MM.1S (cell line): ENCODE measurements at regions not wholly inside any gene's neighbourhood (a gene's known extent, or its start where the extent isn't known, plus 50 kb on each side); places are given as distances from the start of the nearest gene placed in this dataset.

Source experiments
- DNase-seq: peaks from one replicate; pipeline ENCODE4 v3.0.0-alpha.2; 2015
- H2AFZ ChIP-seq: fragments of 300-600 bp; sonication (generic); 2 replicates; pipeline ENCODE4 v1.6.0; 2016; ENCODE audit warnings: antibody characterized with exemption, low read length
- H3F3A ChIP-seq: fragments of 300-600 bp; sonication (generic); 2 replicates; pipeline ENCODE4 v1.6.1; 2016; ENCODE audit warnings: mild to moderate bottlenecking, antibody characterized with exemption, low read length, moderate library complexity, mixed read lengths; ENCODE audit not compliant: insufficient read depth
- H3K27ac ChIP-seq: fragments of 300-600 bp; sonication (generic); 2 replicates; pipeline ENCODE4 v1.5.1; 2016; ENCODE audit warnings: mild to moderate bottlenecking, low read length
- H3K27me3 ChIP-seq: fragments of 300-600 bp; sonication (generic); replicated peaks from 2 replicates; pipeline ENCODE4 v1.6.0; 2016; ENCODE audit warnings: low read length; ENCODE audit not compliant: insufficient read depth
- H3K36me3 ChIP-seq: fragments of 300-600 bp; sonication (generic); replicated peaks from 2 replicates; pipeline ENCODE4 v1.6.1; 2016; ENCODE audit warnings: mild to moderate bottlenecking, low read length, mixed read lengths; ENCODE audit not compliant: insufficient read depth
- H3K4me1 ChIP-seq: fragments of 300-600 bp; sonication (generic); 2 replicates; pipeline ENCODE4 v1.6.1; 2016; ENCODE audit warnings: low read length, mixed read lengths
- H3K4me2 ChIP-seq: fragments of 300-600 bp; sonication (generic); 2 replicates; pipeline ENCODE4 v1.6.0; 2016; ENCODE audit warnings: low read depth, low read length
- H3K4me3 ChIP-seq: fragments of 300-600 bp; sonication (generic); 2 replicates; pipeline ENCODE4 v1.5.1; 2016; ENCODE audit warnings: low read length, mixed read lengths
- H3K79me2 ChIP-seq: fragments of 300-600 bp; sonication (generic); 2 replicates; pipeline ENCODE4 v1.6.1; 2016; ENCODE audit warnings: mixed run types, low read length, mixed read lengths
- H3K9ac ChIP-seq: fragments of 300-600 bp; sonication (generic); 2 replicates; pipeline ENCODE4 v1.6.1; 2016; ENCODE audit warnings: low read length, mixed read lengths
- H3K9me2 ChIP-seq: fragments of 300-600 bp; sonication (generic); replicated peaks from 2 replicates; pipeline ENCODE4 v1.6.1; 2016; ENCODE audit warnings: mild to moderate bottlenecking, low read length, mixed read lengths; ENCODE audit not compliant: insufficient read depth
- H3K9me3 ChIP-seq: fragments of 300-600 bp; sonication (generic); replicated peaks from 2 replicates; pipeline ENCODE4 v1.6.1; 2016; ENCODE audit warnings: mild to moderate bottlenecking, low read length, mixed read lengths; ENCODE audit not compliant: insufficient read depth
- H4K20me1 ChIP-seq: fragments of 300-600 bp; sonication (generic); 2 replicates; pipeline ENCODE4 v1.6.1; 2016; ENCODE audit warnings: mild to moderate bottlenecking, low read length, moderate library complexity, mixed read lengths; ENCODE audit not compliant: insufficient read depth
- EZH2 ChIP-seq: fragments of 300-600 bp; sonication (generic); optimal IDR thresholded peaks from 2 replicates; pipeline ENCODE3; 2017; ENCODE audit warnings: low read depth, mild to moderate bottlenecking, antibody characterized with exemption, low read length, mixed read lengths
- EZH2phosphoT487 ChIP-seq: fragments of 300-600 bp; sonication (generic); IDR thresholded peaks from 2 replicates; pipeline ENCODE4 v1.6.1; 2018; ENCODE audit warnings: antibody characterized with exemption, low read length
- TF ChIP-seq, protein P1 (sequence below): fragments of 300-600 bp; sonication (generic); IDR thresholded peaks from 2 replicates; pipeline ENCODE4 v1.5.1; 2016; ENCODE audit warnings: antibody characterized with exemption, low read length, mixed read lengths

DNA sequence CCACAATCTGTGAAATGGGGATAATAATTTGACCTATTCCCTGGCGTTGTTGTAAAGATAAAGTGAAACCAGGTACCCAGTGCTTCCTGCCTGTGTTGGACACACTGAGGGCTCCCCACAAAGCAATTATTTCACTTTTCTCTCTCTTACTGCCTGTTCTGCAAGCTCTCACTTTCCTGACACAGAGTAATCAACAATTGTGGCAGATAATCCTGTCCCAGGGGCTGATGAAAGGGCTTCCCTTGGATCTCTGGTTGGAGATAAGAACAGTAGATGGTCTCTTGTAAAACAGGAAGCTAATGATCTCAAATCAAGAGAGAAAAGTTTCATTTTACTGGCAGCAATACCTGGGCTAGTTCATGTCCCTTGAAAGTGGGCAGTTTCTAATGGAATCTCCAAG is 190.4 kb upstream of the EPHA4 start:
- Histone ChIP-seq H3K36me3 (no peaks in the 10 kb centered on the region), H3K9me2 (no peaks in the 10 kb centered on the region), H3K4me3 (no peak overlapping the region), H3F3A (no peaks in the 10 kb centered on the region), H3K27ac (no peak overlapping the region), H3K27me3 (no peaks in the 10 kb centered on the region), H4K20me1 (no peaks in the 10 kb centered on the region), H3K79me2 (no peaks in the 10 kb centered on the region), H3K9ac (no peak overlapping the region), H3K9me3 (no peaks in the 10 kb centered on the region), H2AFZ (no peak overlapping the region), H3K4me2 (no peak overlapping the region), H3K4me1 (no peaks in the 10 kb centered on the region)
- no peak for DNase-seq
- TF ChIP-seq EZH2phosphoT487 (no peak), EZH2 (no peak)
- TF ChIP-seq, protein P1, sequence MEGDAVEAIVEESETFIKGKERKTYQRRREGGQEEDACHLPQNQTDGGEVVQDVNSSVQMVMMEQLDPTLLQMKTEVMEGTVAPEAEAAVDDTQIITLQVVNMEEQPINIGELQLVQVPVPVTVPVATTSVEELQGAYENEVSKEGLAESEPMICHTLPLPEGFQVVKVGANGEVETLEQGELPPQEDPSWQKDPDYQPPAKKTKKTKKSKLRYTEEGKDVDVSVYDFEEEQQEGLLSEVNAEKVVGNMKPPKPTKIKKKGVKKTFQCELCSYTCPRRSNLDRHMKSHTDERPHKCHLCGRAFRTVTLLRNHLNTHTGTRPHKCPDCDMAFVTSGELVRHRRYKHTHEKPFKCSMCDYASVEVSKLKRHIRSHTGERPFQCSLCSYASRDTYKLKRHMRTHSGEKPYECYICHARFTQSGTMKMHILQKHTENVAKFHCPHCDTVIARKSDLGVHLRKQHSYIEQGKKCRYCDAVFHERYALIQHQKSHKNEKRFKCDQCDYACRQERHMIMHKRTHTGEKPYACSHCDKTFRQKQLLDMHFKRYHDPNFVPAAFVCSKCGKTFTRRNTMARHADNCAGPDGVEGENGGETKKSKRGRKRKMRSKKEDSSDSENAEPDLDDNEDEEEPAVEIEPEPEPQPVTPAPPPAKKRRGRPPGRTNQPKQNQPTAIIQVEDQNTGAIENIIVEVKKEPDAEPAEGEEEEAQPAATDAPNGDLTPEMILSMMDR = no peak

DNA sequence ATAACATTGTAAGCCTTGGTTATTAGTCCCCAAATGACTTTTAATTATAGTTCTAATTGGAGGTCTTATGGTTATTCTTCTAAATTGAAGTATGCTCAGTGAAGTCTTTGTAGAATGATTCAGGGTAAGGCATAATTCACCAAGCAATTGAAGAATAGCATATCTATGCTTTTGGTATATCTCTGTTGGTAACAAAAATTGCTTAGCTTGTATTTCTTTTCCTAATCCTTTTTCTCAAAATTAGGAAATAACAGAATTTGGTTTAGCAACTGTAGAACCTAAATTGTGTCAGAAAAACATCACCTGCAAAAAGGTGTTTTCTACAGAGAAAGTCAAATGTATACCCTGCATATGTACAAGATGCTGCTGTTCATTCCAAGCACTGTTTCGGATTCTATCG is 189.2 kb upstream of the EPHA4 start:
- no peaks in the 10 kb centered on the region for H3K36me3 ChIP-seq
- no peak overlapping the region for H2AFZ ChIP-seq
- no peaks in the 10 kb centered on the region for H3F3A ChIP-seq
- no peak overlapping the region for H3K4me2 ChIP-seq
- H3K27me3 ChIP-seq = no peaks in the 10 kb centered on the region
- no peak overlapping the region for H3K4me3 ChIP-seq
- H3K9me2 ChIP-seq = no peaks in the 10 kb centered on the region
- no peaks in the 10 kb centered on the region for H3K9me3 ChIP-seq
- no peak for DNase-seq
- no peak overlapping the region for H3K27ac ChIP-seq
- H3K9ac ChIP-seq = no peak overlapping the region
- no peaks in the 10 kb centered on the region for H3K4me1 ChIP-seq
- H3K79me2 ChIP-seq = no peaks in the 10 kb centered on the region
- H4K20me1 ChIP-seq = no peaks in the 10 kb centered on the region
- no peak for TF ChIP-seq EZH2phosphoT487
- no peak for TF ChIP-seq EZH2
- TF ChIP-seq, protein P1 = no peak

DNA sequence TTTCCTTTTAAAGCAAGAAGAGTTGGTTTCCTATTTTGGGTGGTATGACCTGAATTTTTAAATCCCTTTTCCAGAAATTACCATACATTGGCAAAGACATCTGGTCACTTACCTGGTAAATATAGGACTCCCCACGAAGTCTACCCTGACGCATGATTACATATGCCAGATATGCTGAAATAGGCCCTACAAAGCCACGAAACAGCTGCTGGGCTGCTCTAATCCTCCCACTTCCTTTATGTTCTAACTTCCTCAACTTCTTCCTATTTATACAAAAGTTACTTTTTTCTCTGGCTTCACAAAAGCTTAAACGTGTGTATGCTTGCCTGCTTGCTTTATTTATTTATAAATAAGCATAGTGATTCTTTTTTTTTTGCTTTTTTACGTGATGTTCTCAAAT is 186.0 kb upstream of the EPHA4 start:
- no peaks in the 10 kb centered on the region for H3K4me1 ChIP-seq
- peak; percentile 37 for DNase-seq
- no peaks in the 10 kb centered on the region for H4K20me1 ChIP-seq
- H3K27me3 ChIP-seq = no peaks in the 10 kb centered on the region
- H3K36me3 ChIP-seq = no peaks in the 10 kb centered on the region
- H3K27ac ChIP-seq = no peak overlapping the region
- H3F3A ChIP-seq = no peaks in the 10 kb centered on the region
- H3K9ac ChIP-seq = no peak overlapping the region
- TF ChIP-seq EZH2 (no peak), EZH2phosphoT487 (no peak)
- TF ChIP-seq, protein P1 = no peak
- H3K4me3 ChIP-seq = no peak overlapping the region
- no peak overlapping the region for H2AFZ ChIP-seq
- no peaks in the 10 kb centered on the region for H3K79me2 ChIP-seq
- no peak overlapping the region; the same call in 1 of the 2 replicates for H3K4me2 ChIP-seq
- H3K9me2 ChIP-seq = no peaks in the 10 kb centered on the region
- no peaks in the 10 kb centered on the region for H3K9me3 ChIP-seq
